SK-N-SH treated with all-trans-retinoic acid at 6 μM for 48 hours (cell line): ENCODE measurements at regions not wholly inside any gene's neighbourhood (a gene's known extent, or its start where the extent isn't known, plus 50 kb on each side); places are given as distances from the start of the nearest gene placed in this dataset.

Experiments
- ARNTL ChIP-seq: fragments of 450-650 bp; formaldehyde crosslinking; IDR thresholded peaks from 2 replicates; pipeline ENCODE4 v1.5.0; 2020; ENCODE audit warnings: low read depth, mild to moderate bottlenecking, moderate library complexity, borderline replicate concordance
- CREB5 ChIP-seq: fragments of 250-450 bp; sonication (Bioruptor Pico); IDR thresholded peaks from 2 replicates; pipeline ENCODE4 v1.5.1; 2020; ENCODE audit warnings: low read depth, mild to moderate bottlenecking, moderate library complexity
- CSDC2 ChIP-seq: fragments of 250-450 bp; sonication (Bioruptor Pico); IDR thresholded peaks from 2 replicates; pipeline ENCODE4 v1.5.0; 2020; ENCODE audit warnings: mild to moderate bottlenecking, moderate library complexity
- CSRNP3 ChIP-seq: fragments of 250-450 bp; sonication (Bioruptor Pico); IDR thresholded peaks from 2 replicates; pipeline ENCODE4 v1.5.1; 2021; ENCODE audit warnings: mild to moderate bottlenecking, moderate library complexity
- GLIS3 ChIP-seq: fragments of 250-450 bp; sonication (Bioruptor Pico); IDR thresholded peaks from 2 replicates; pipeline ENCODE4 v1.5.0; 2020; ENCODE audit warnings: mild to moderate bottlenecking, moderate library complexity
- OSR1 ChIP-seq: fragments of 250-450 bp; sonication (Bioruptor Pico); IDR thresholded peaks from 2 replicates; pipeline ENCODE4 v1.8.0; 2022; ENCODE audit warnings: moderate library complexity, mild to moderate bottlenecking, inconsistent platforms
- PATZ1 ChIP-seq: fragments of 250-450 bp; sonication (Bioruptor Pico); IDR thresholded peaks from 2 replicates; pipeline ENCODE4 v1.8.0; 2020; ENCODE audit warnings: mild to moderate bottlenecking, moderate library complexity, borderline replicate concordance
- RARB ChIP-seq: fragments of 250-450 bp; sonication (Bioruptor Pico); IDR thresholded peaks from 2 replicates; pipeline ENCODE4 v1.8.0; 2021; ENCODE audit warnings: mild to moderate bottlenecking, moderate library complexity
- SNAI2 ChIP-seq: fragments of 250-450 bp; sonication (Bioruptor Pico); IDR thresholded peaks from 2 replicates; pipeline ENCODE4 v1.5.0; 2020; ENCODE audit warnings: mild to moderate bottlenecking, moderate library complexity
- TCF4 ChIP-seq: fragments of 250-450 bp; sonication (Bioruptor Pico); IDR thresholded peaks from 2 replicates; pipeline ENCODE4 v1.8.0; 2021; ENCODE audit warnings: mild to moderate bottlenecking, moderate library complexity, borderline replicate concordance
- TOX ChIP-seq: fragments of 250-450 bp; sonication (Bioruptor Pico); IDR thresholded peaks from 2 replicates; pipeline ENCODE4 v1.8.0; 2021; ENCODE audit warnings: mild to moderate bottlenecking, moderate library complexity, borderline replicate concordance
- ZFP3 ChIP-seq: fragments of 250-450 bp; sonication (Bioruptor Pico); IDR thresholded peaks from 2 replicates; pipeline ENCODE4 v1.5.0; 2020; ENCODE audit warnings: mild to moderate bottlenecking, moderate library complexity
- ZNF565 ChIP-seq: fragments of 450-650 bp; formaldehyde crosslinking; conservative IDR thresholded peaks from 2 replicates; pipeline ENCODE4 v1.5.0; 2020; ENCODE audit warnings: low read depth, mild to moderate bottlenecking, moderate library complexity

- TF ChIP-seq OSR1 (CRISPR knock-in tag) (no peak), ZFP3 (CRISPR knock-in tag) (no peak), ARNTL (no peak), ZNF565 (CRISPR knock-in tag) (no peak), TCF4 (CRISPR knock-in tag) (no peak), GLIS3 (CRISPR knock-in tag) (no peak), TOX (CRISPR knock-in tag) (no peak), CSDC2 (CRISPR knock-in tag) (no peak), CSRNP3 (CRISPR knock-in tag) (no peak), RARB (CRISPR knock-in tag) (no peak), PATZ1 (CRISPR knock-in tag) (no peak), SNAI2 (CRISPR knock-in tag) (no peak), CREB5 (CRISPR knock-in tag) (no peak)
Measured at GRCh38 chr7:46444256-46444655, 523.2 kb upstream of the IGFBP3 start.
